HPDE6-E6E7 (cell line): ENCODE measurements at regions not wholly inside any gene's neighbourhood (a gene's known extent, or its start where the extent isn't known, plus 50 kb on each side); places are given as distances from the start of the nearest gene placed in this dataset.

ENCODE experiments used
- DNase-seq: peaks from one replicate; pipeline ENCODE4 v3.0.0; 2011; ENCODE audit warnings: missing footprints; ENCODE audit errors: extremely low spot score

- DNase-seq = no peak
Observed at GRCh38 chr4:46594661-46595060, 204.7 kb upstream of the GABRA2 start.

GRCh38 chr4:46586566-46586965, 196.6 kb upstream of the GABRA2 start:
- no peak for DNase-seq

- no peak for DNase-seq
Observed at GRCh38 chr4:46581677-46582076, 191.7 kb upstream of the GABRA2 start.

- DNase-seq = no peak
Observed at GRCh38 chr4:46554760-46555465, 165.0 kb upstream of the GABRA2 start.

GRCh38 chr4:46550471-46550870, 160.5 kb upstream of the GABRA2 start:
- no peak for DNase-seq

GRCh38 chr4:46549125-46549524, 159.2 kb upstream of the GABRA2 start:
- DNase-seq = no peak

- DNase-seq = no peak
Observed at GRCh38 chr4:46524751-46525150, 134.8 kb upstream of the GABRA2 start.

GRCh38 chr4:46520361-46520760, 130.4 kb upstream of the GABRA2 start:
- DNase-seq = no peak

- DNase-seq = no peak
Observed at GRCh38 chr4:46515940-46516339, 126.0 kb upstream of the GABRA2 start.

- no peak for DNase-seq
Observed at GRCh38 chr4:46508216-46508615, 118.3 kb upstream of the GABRA2 start.

- peak; percentile 15 for DNase-seq
Observed at GRCh38 chr4:46506876-46507275, 116.9 kb upstream of the GABRA2 start.

GRCh38 chr4:46505131-46505530, 115.2 kb upstream of the GABRA2 start:
- no peak for DNase-seq

- no peak for DNase-seq
Observed at GRCh38 chr4:46503739-46504138, 113.8 kb upstream of the GABRA2 start.

GRCh38 chr4:46492394-46492793, 102.5 kb upstream of the GABRA2 start:
- no peak for DNase-seq

- no peak for DNase-seq
Observed at GRCh38 chr4:46491455-46491854, 101.5 kb upstream of the GABRA2 start.

GRCh38 chr4:46484881-46485280, 95.0 kb upstream of the GABRA2 start:
- no peak for DNase-seq

- DNase-seq = no peak
Observed at GRCh38 chr4:46462733-46463132, 72.8 kb upstream of the GABRA2 start.

- no peak for DNase-seq
Observed at GRCh38 chr4:46459308-46459707, 69.4 kb upstream of the GABRA2 start.

GRCh38 chr4:46450556-46450955, 60.6 kb upstream of the GABRA2 start:
- DNase-seq = no peak

GRCh38 chr4:46445710-46446314, 55.9 kb upstream of the GABRA2 start:
- peak; percentile 35 for DNase-seq

GRCh38 chr4:46444318-46445000, 54.5 kb upstream of the GABRA2 start:
- DNase-seq = no peak

- peak; percentile 9 for DNase-seq
Observed at GRCh38 chr4:46442963-46443362, 53.0 kb upstream of the GABRA2 start.
